Hepatocyte (in vitro differentiated cells): ENCODE measurements at regions not wholly inside any gene's neighbourhood (a gene's known extent, or its start where the extent isn't known, plus 50 kb on each side); places are given as distances from the start of the nearest gene placed in this dataset.

Experiments used
- EZH2phosphoT487 ChIP-seq: fragments of 200-600 bp; sonication (generic); IDR thresholded peaks from one replicate; pipeline ENCODE4 v1.6.1; 2018; ENCODE audit warnings: antibody characterized with exemption, mild to moderate bottlenecking, low read depth, moderate library complexity; ENCODE audit not compliant: unreplicated experiment, severe bottlenecking
- TF ChIP-seq, protein P1 (sequence below): fragments of 200-600 bp; sonication (generic); IDR thresholded peaks from 2 replicates; pipeline ENCODE4 v1.5.1; 2016; ENCODE audit warnings: antibody characterized with exemption, mild to moderate bottlenecking; ENCODE audit not compliant: poor library complexity

DNA sequence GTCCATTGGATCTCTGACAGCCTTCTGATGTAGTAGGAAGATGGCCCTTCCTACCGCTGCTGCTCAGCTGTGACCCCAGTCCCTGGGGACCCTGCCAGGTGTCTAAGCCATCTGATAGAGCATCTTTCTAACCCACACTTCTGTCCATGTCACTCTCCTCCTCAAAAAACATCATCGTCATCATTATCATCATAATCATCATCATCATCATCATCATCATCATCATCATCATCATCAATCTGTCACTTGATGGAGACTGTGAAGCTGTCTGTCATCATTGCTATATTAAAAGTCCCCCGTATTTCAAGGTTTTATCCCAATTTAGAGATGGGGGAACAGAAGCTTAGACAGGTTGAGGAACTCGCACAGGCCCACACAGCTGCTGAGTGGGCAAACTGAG, 75.1 kb upstream of the SLC6A11 start:
- no peak for TF ChIP-seq EZH2phosphoT487
- TF ChIP-seq, protein P1, sequence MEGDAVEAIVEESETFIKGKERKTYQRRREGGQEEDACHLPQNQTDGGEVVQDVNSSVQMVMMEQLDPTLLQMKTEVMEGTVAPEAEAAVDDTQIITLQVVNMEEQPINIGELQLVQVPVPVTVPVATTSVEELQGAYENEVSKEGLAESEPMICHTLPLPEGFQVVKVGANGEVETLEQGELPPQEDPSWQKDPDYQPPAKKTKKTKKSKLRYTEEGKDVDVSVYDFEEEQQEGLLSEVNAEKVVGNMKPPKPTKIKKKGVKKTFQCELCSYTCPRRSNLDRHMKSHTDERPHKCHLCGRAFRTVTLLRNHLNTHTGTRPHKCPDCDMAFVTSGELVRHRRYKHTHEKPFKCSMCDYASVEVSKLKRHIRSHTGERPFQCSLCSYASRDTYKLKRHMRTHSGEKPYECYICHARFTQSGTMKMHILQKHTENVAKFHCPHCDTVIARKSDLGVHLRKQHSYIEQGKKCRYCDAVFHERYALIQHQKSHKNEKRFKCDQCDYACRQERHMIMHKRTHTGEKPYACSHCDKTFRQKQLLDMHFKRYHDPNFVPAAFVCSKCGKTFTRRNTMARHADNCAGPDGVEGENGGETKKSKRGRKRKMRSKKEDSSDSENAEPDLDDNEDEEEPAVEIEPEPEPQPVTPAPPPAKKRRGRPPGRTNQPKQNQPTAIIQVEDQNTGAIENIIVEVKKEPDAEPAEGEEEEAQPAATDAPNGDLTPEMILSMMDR, result no peak
